ENCODE measurements at regions not wholly inside any gene's neighbourhood (a gene's known extent, or its start where the extent isn't known, plus 50 kb on each side); places are given as distances from the start of the nearest gene placed in this dataset.

DNA sequence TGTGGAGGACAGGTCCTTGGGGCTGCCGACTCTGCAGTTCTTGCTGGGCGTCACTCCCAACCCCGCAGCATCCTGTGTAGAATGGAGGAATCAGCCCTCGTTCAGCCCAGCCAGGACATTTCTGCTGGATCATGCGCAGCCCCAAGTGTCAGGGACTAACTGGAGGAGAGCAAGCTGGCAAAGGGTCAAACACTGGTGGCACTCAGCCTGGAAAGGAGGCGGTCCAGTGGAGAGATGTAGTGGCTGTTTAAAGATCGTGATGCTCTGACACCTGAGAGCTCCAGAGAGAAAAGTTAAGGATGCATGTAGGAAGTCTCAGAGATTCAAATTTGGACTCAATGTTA lies 63.6 kb upstream of the SH3RF3 start:
- no peak for TF ChIP-seq CREB1 (IDR thresholded peaks at IDR 0.05; ENCODE audit: low read depth)
- no peak for TF ChIP-seq TCF12 (IDR thresholded peaks at IDR 0.05; ENCODE audit: low read depth)
- no peak for TF ChIP-seq ZBTB7A (IDR thresholded peaks at IDR 0.05; ENCODE audit: low read depth)
- no peak for TF ChIP-seq RAD21 (IDR thresholded peaks at IDR 0.05; ENCODE audit: low read depth)
- no peak for TF ChIP-seq EP300 (IDR thresholded peaks at IDR 0.05; ENCODE audit: borderline replicate concordance)
- TF ChIP-seq YY1 (IDR thresholded peaks at IDR 0.05; ENCODE audit: low read depth): no peak
- TF ChIP-seq REST (IDR thresholded peaks at IDR 0.05; ENCODE audit: low read depth): no peak
- TF ChIP-seq TAF1 (IDR thresholded peaks at IDR 0.05; ENCODE audit: low read depth): no peak
- TF ChIP-seq USF1 (IDR thresholded peaks at IDR 0.05): no peak

GRCh38 chr2:109064660-109065390 lies 64.2 kb upstream of the SH3RF3 start:
- TF ChIP-seq CREB1 (IDR thresholded peaks at IDR 0.05; ENCODE audit: low read depth): no peak
- TF ChIP-seq EGR1 (IDR thresholded peaks at IDR 0.05): no peak
- TF ChIP-seq REST (IDR thresholded peaks at IDR 0.05; ENCODE audit: low read depth): no peak
- no peak for TF ChIP-seq TCF12 (IDR thresholded peaks at IDR 0.05; ENCODE audit: low read depth)
- no peak for TF ChIP-seq TAF1 (IDR thresholded peaks at IDR 0.05; ENCODE audit: low read depth)
- TF ChIP-seq EP300 (IDR thresholded peaks at IDR 0.05; ENCODE audit: borderline replicate concordance): no peak
- TF ChIP-seq TEAD4 (IDR thresholded peaks at IDR 0.05): no peak
- no peak for TF ChIP-seq ZBTB7A (IDR thresholded peaks at IDR 0.05; ENCODE audit: low read depth)
- no peak for TF ChIP-seq CEBPB (IDR thresholded peaks at IDR 0.05)
- TF ChIP-seq RAD21 (IDR thresholded peaks at IDR 0.05; ENCODE audit: low read depth): no peak
- TF ChIP-seq YY1 (IDR thresholded peaks at IDR 0.05; ENCODE audit: low read depth): no peak
- TF ChIP-seq USF1 (IDR thresholded peaks at IDR 0.05): no peak
- TF ChIP-seq, protein P1, sequence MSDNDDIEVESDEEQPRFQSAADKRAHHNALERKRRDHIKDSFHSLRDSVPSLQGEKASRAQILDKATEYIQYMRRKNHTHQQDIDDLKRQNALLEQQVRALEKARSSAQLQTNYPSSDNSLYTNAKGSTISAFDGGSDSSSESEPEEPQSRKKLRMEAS (IDR thresholded peaks at IDR 0.05): no peak
- TF ChIP-seq NFIC (IDR thresholded peaks at IDR 0.05): no peak

DNA sequence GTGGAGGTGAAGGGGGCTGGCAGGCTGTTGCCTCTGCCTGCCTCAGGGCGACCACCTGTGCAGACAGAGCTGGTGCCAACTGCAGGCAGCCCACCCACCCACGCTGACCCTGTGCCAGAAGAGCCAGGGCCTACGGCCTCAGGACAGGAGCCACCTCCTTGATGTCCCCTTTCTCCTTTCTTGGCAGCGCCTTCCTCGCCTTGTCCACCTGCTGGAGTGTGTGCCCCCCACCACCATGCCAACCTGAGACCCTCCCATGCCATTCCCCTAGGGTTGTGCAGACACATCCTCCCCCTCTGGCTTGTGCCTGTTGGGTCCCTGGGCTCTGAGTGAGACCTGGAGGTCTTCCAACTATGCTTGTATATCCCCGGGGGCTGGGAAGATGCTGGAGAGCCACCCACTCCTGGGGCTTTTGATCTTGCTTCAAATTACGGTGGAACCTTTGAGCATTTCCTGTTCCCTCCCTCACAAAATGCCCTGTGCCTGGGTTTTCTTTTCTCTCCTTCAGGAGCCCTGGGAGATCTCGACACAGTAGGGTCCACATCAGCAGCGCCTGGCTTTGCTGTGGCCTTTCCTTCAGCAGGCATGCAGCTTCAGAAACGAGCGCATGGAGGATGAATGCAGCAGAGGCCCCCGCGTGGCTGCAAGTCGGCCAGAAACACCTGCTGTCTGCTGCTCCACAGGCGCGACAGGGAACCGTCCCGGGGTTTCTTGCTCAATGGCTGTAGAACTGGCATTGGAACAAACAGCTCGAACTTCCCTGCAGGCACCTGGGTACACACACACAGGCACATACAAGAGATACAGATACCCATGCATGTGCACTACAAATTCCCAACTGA lies 65.9 kb upstream of the SH3RF3 start:
- TF ChIP-seq CREB1 (IDR thresholded peaks at IDR 0.05; ENCODE audit: low read depth): no peak
- no peak for TF ChIP-seq ZBTB7A (IDR thresholded peaks at IDR 0.05; ENCODE audit: low read depth)
- TF ChIP-seq EGR1 (IDR thresholded peaks at IDR 0.05): no peak
- no peak for TF ChIP-seq EP300 (IDR thresholded peaks at IDR 0.05; ENCODE audit: borderline replicate concordance)
- no peak for TF ChIP-seq TCF12 (IDR thresholded peaks at IDR 0.05; ENCODE audit: low read depth)
- TF ChIP-seq CEBPB (IDR thresholded peaks at IDR 0.05): no peak
- TF ChIP-seq FOXM1 (IDR thresholded peaks at IDR 0.05; ENCODE audit: borderline replicate concordance, low read depth): no peak
- no peak for TF ChIP-seq USF1 (IDR thresholded peaks at IDR 0.05)
- TF ChIP-seq, protein P1 (IDR thresholded peaks at IDR 0.05): no peak
- TF ChIP-seq TEAD4 (IDR thresholded peaks at IDR 0.05): no peak
- TF ChIP-seq YY1 (IDR thresholded peaks at IDR 0.05; ENCODE audit: low read depth): no peak
- no peak for TF ChIP-seq TAF1 (IDR thresholded peaks at IDR 0.05; ENCODE audit: low read depth)
- no peak for TF ChIP-seq REST (IDR thresholded peaks at IDR 0.05; ENCODE audit: low read depth)
